HG03103 (cell line): ENCODE measurements at regions not wholly inside any gene's neighbourhood (a gene's known extent, or its start where the extent isn't known, plus 50 kb on each side); places are given as distances from the start of the nearest gene placed in this dataset.
"Not testable (repeated sequence)": the region's sequence is repeated elsewhere in the genome, so short reads cannot be mapped to it uniquely, and the experiment has no call there.

Experiments used
- ATAC-seq: cut with Tn5 transposase; IDR thresholded peaks from one replicate; pipeline ENCODE4 v1.9.1; 2021; ENCODE audit warnings: low read depth; ENCODE audit not compliant: unreplicated experiment

GRCh38 chrX:138964501-138964900 lies 253.0 kb upstream of the FGF13 start:
- no peak for ATAC-seq

DNA sequence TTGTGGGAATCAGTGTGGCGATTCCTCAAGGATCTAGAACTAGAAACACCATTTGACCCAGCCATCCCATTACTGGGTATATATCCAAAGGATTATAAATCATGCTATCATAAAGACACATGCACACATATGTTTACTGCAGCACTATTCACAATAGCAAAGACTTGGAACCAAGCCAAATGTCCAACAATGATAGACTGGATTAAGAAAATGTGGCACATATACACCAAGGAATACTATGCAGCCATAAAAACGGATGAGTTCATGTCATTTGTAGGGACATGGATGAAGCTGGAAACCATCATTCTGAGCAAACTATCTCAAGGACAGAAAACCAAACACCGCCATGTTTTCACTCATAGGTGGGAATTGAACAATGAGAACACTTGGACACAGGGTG lies 250.9 kb upstream of the FGF13 start:
- ATAC-seq, result not testable (repeated sequence)

- no peak for ATAC-seq
Measured at GRCh38 chrX:138954976-138955375, 243.5 kb upstream of the FGF13 start.

DNA sequence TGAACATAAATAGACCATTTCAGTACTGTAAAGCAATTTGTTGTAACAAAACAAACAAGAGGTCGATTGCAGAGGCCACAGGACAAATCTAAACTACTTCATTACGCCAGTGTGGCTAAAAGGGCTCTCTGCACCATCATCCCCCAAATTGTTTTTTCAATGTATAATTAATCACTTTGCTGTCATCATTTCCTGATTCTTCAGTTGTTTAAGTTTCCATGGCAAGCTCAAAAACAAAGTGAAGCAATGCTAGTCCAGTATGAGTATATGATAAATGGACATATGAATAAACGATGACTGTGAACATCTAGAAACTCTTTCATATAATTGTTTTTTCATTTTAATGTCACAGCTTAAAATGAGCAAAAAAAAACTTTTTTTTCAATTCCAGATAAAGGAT lies 235.4 kb upstream of the FGF13 start:
- ATAC-seq, result no peak

- ATAC-seq, result no peak
Measured at GRCh38 chrX:138945219-138945618, 233.7 kb upstream of the FGF13 start.

GRCh38 chrX:138939038-138939437 lies 227.5 kb upstream of the FGF13 start:
- no peak for ATAC-seq

DNA sequence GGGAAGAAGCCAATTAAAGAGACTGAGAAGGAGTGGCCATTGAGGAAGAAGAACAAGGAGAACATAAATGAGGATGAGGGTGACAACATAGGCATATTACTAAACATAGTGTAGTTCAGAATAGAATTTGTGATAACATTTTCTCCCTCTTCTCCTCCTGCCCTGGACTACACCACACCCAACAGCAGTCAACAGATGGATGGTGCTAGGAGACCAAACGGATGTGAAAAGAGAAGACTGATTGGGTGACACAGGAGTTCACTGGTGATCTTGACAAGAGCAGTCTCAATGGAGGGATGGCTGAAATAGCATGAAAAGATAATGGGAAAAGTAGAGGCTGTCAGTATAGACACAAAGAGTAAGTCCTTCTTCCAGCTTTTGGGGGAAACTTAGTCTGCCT lies 226.5 kb upstream of the FGF13 start:
- no peak for ATAC-seq

- ATAC-seq, result no peak
Measured at GRCh38 chrX:138931212-138931611, 219.7 kb upstream of the FGF13 start.

DNA sequence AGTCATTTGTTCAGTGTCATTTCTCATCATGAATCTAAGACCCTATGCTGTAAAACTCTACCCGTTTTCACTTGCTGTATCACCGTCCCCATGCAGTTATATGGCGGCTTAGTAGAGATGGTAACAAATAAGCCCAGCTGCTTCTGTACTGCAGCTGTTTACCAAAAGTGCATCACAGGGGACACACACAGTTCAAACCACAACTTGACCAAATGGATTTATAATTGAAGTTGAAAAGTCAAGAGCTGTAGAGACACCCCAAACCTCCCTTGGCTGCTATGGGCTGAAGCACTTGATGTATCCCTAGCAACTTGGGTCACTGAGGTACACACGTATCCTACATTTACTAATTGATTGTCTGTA lies 219.0 kb upstream of the FGF13 start:
- ATAC-seq, result no peak

GRCh38 chrX:138929926-138930582 lies 218.5 kb upstream of the FGF13 start:
- ATAC-seq, result no peak

- no peak for ATAC-seq
Measured at GRCh38 chrX:138928737-138929459, 217.4 kb upstream of the FGF13 start.

GRCh38 chrX:138925330-138925729 lies 213.8 kb upstream of the FGF13 start:
- ATAC-seq, result no peak

GRCh38 chrX:138923805-138924204 lies 212.3 kb upstream of the FGF13 start:
- ATAC-seq, result no peak

DNA sequence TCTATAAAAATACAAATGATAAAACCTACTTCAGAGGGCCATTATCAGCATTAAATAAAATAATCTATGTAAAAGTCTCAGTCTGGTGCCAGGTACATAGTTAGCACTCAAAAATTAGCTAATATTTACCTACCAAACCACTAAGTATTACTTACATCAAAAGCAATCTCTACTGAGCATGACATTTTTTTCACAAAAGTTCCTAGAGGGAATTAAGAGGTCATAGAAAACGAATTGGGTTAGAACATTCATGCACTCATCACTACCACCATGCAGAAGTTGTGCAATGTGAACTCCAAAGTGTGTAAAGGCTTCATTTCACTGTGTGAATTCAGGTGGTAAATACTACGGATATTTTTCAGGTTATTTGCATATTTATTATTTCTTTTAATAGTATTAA lies 209.5 kb upstream of the FGF13 start:
- ATAC-seq, result no peak

DNA sequence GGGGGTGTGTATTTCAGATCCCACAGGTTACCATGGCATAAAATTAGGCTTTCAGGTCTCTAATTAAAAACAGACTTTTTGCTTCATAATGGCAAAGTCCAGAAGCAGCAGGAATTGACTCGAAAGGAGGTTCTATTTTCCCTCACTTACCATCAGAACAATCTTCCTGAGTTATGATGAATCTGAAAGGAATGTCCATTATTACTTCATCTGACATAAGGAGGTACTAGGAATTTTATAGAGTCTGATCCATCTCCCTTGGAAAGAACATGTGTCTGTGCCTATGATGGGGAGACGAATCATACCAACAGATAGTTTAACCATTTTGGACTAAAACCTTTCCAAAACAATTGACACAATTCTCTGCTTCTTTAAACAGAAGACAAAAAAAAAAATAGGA lies 206.3 kb upstream of the FGF13 start:
- no peak for ATAC-seq

DNA sequence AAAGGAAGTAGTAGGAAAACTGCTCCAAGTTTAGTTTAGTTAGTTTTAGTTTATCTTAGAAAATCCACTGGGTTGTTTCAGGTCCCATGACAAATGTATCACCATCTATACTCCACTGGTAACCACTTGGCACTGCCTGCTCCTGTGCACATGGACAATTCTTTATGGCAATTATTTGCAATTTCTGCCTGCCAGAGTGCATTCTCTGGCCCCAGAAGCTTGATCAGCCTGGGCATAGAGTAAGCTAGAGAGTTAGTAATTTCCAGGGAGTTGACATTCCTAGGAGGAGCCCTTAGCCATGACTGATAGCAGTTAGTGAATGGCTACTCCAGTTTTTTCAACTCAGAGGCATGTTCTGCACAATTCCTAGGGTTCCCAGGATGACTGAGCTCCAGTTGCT lies 203.2 kb upstream of the FGF13 start:
- no peak for ATAC-seq

- no peak for ATAC-seq
Measured at GRCh38 chrX:138908577-138908976, 197.1 kb upstream of the FGF13 start.

GRCh38 chrX:138897621-138898492 lies 186.3 kb upstream of the FGF13 start:
- ATAC-seq, result no peak

DNA sequence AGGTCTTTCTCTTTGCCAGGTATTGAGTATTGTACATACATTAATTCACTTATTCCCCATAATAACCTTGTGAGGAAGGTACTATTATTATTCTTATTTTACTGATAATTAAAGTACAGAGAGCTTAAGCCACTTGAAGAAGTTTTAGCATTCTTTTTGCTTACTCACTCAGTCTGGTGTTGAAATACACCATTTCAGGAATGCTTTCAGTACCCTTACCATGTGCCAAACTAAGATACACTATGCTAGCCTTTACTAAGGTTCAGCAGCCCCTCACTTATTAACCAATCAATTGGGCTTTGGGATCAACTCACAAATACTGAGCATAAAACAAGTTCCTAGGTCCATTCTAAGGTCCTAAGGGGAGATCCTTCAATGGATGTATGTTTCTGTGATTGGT lies 179.0 kb upstream of the FGF13 start:
- ATAC-seq, result no peak

DNA sequence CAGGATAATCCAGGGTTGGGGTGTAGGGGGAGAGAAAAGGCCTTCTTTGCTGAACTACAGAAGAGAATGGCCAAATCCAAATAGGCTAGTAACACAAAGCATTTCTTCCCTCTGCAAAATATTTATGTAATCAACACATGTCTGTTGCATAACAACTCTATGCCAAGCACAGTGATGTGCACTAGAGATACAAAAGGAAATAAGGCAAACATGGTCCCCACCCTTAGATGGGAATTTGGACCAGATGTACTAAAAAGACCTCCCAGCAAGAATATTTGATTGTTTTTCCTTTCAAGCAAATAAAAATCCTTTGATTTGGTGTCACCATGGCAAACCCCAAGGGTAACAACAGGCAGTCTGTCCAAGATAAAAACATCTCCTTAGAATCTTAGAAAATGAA lies 177.6 kb upstream of the FGF13 start:
- ATAC-seq, result no peak

DNA sequence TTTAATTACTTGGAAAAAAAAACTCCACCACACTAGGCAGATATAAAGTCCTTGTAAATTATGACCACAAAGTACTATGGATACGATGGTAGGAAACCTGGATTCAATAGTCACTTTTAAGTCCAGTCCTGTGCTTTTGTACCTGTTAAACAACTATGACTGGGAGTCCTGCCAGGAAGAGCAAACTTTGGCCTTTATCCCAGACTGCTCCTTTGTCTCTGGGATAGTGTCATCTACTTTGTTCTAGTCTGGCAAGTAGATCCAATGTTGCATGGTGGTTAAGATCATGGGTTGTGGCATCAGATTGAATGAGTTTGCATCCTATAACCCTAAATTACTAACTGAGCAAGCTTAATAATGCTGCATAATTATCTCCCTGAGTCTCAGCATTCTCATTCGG lies 175.3 kb upstream of the FGF13 start:
- ATAC-seq, result no peak

- ATAC-seq, result no peak
Measured at GRCh38 chrX:138885886-138886285, 174.4 kb upstream of the FGF13 start.
